GM21723 (cell line): ENCODE measurements at regions not wholly inside any gene's neighbourhood (a gene's known extent, or its start where the extent isn't known, plus 50 kb on each side); places are given as distances from the start of the nearest gene placed in this dataset.
"Not testable (repeated sequence)": the region's sequence is repeated elsewhere in the genome, so short reads cannot be mapped to it uniquely, and the experiment has no call there.

Experiments
- ATAC-seq: cut with Tn5 transposase; IDR thresholded peaks from one replicate; pipeline ENCODE4 v1.9.1; 2021; ENCODE audit warnings: mild to moderate bottlenecking, moderate library complexity; ENCODE audit not compliant: unreplicated experiment

DNA sequence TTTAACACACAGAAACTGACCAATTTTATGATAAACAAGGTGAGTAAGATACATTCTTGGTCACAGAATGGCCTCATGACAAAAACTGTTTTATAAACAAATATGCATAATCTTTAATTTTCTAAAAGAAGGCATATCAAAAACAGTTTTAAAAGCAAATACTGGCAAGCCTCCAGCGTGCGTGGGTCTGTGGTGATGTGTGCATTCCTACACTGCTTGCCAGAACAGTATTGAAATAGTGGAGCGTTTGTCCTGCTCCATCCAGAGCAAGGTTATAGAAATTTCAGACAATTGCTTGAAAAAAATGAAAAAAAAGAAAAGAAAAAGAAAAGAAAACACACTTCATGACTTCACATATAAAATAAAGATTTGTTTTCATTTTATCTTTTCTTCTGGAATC, 140.9 kb downstream of the MZT1 start:
- ATAC-seq: no peak

DNA sequence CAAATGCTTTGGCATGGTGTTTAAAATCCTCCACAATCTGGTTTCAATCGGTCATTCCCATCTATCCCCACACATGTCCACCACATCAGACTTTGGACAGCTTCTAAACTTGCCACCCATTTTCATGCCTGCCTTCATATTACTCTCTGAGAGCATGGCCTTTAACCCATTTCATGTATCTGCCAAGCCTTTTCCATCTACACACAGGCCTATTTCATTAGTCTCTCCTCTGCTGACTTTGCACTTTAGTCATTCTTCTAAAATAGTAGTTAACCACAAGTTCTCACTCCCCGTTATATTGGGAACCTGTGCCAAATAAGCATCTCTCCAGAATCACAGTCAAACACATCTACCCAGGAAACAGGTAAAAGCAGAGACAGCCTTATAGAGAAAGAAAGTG, 142.2 kb downstream of the MZT1 start:
- ATAC-seq: no peak

DNA sequence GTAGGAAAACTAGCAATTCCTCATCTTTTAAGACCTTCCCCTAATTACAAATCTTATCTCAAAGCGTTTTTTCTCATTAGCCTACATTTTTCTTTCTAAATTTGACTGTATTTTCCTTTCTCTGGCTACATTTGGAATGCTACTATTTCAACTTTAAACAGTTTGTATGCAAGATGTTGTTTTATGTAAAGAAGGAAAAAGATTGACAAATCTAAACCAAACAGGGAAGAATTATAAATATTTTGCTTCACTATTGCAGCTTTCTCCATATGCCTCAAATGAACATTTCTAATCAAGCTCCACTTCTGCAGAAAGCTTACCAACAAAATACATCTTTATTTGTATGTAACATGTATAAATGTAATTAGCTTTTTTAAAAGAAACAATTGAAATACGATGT, 156.2 kb downstream of the MZT1 start:
- no peak for ATAC-seq

DNA sequence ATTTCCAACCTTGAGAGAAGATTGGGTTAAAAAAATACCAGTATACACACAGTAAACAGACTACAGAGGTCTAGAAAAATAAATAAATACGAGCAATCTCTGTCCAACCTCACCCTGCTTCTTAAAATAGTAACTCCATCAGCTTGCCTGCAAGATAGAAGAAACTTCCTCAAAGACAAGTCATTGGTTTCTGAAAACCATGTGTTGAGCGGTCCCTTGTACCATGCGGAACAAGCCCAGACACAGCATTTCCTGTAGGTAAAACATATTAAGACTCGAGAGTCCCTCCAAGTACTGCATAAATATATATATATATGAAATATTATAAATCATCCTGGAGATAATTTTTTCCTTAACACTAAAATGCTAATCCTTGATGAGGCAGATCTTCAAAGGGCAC, 157.4 kb downstream of the MZT1 start:
- ATAC-seq: peak; percentile 71

DNA sequence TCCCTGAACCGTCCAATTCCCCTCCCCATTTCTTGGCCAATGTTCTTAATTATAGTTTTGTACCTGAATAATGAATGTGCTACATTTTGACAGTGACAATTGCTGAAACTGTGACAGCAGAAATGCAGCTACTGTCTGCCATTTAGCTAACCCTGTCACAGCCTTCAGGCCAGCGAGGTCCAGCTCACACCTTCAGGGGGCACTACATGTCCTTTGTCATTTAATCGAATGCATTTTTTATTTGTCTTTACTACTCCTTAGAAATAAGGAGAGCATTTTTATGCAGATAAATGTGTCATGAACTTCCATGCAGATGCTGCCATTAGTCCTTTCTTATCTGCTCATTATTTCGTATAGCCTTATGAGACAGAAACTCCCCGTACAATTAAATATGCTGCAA, 159.9 kb downstream of the MZT1 start:
- ATAC-seq: no peak

DNA sequence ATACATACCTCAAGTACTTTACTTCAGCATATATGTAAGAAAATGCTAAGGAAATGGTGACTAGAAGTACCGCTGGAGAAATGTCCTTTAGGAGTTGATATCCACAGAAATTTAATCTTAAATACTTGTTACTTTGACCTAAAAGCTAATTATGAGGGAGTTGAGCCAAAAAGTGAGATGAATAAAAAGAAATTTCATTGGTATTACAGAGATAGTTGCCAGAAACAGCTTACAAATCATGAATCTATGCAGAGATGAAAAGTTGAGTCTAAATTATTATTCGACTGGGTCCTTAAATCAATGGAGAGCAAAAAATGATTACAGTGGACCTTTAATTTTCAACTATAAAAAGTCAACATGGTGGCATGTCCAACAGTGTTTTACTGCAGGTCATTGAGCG, 160.9 kb downstream of the MZT1 start:
- no peak for ATAC-seq

DNA sequence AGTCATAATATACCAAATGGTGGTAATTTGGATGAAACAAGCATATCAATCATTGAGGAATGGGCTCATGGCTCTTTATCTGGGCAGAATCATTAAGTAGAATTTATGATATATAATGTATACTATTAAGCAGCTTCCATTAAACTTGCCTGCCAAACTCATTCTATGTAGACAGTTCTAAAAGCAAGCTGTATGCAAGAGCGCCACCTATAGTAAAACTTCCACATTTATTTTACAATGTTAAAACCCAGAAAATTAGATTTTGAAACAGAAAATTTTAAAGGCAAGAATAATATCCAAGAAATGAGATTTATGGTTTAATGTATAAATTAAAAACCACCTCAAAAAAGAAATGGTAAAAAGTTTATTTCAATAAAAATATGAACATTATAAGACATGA, 161.5 kb downstream of the MZT1 start:
- no peak for ATAC-seq

DNA sequence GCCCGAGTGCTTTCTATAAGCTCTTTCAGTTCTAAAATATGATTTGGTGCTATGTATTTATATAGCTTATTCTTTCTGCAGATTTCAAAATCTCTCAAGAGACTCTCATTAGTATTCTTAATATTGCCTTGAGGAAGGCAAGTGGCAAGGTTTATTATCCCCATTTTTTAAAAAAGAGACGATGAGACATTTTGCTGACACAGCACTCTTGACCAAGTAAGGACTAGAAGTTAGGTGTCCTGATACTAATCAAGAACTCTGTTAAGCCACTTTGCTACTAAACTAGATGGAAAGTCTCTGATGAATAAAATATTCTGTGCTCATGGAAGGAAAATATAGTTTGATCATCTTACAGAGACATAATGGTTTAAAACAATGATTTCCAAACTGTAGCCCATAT, 164.7 kb downstream of the MZT1 start:
- ATAC-seq: no peak

DNA sequence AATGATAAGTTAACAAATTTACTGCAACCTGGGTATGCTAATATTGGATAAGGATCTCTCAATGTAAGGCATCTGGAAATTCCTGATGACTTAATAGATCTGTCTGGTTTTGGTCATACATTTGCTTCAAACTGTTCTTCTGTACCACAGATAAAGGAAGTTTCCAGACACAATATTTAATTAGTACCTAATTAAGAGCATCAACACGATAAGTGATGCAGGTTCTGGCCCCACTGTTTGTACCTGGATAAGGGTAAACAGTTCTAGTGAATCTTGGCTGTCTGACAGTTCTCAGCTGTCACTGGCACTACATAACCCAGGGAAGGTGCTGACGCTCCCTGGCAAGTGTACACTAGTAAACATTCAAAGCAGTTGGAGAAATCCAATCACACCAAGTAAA, 165.6 kb downstream of the MZT1 start:
- ATAC-seq: no peak

DNA sequence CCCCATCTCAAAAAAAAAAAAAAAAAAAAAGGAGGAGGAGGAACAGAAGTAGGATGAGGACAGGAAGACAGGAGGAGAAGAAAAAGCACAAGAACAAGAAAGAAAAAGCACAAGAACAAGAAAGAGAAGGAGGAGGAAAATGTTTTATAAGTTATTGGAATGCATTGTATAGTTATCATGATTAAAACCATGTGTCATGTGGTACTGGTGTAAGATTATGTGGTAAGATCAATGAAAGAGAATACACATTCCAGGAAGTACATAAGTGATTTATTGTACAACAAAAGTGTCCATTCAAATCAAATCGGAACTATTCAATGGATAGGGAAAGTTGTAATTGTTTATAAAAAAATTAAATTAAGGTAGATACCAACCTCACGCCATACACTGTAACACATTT, 167.7 kb downstream of the MZT1 start:
- no peak for ATAC-seq

DNA sequence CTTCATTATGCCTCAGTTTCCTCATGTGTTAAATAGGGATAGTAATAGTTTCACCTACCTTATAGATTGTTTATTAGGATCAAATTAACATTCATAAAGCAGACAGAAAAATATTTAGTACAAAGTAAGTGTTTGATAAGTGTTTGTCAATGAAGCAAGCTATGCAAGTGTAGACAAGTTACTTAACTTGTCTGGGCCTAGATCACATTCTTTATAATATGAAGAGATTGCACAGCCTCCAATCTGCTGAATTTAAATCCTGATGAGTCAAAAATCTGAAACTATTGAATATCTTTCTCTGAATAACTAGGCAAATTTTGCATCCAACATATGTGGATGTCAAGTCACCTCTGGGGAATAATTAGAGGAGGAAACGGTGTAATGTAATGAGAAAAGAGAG, 170.5 kb downstream of the MZT1 start:
- ATAC-seq: no peak

DNA sequence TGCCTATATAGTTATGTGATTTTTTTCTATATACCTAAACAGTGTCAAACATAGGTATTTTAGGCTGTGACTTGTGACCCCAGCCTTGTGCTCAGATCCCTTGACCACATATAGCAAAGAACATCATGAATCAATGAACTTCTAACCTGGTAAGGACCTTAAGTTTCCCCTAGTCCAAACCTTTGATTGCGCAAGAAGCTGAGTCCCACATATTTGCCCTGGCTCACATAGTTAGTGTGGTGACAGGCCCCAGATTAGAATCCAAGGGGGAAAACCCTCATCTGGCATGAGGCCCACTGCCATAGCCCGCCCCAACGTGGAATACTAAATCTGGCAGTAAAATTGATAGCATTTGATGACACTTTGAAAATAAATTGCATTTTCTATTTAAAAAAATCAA, 171.8 kb downstream of the MZT1 start:
- no peak for ATAC-seq

DNA sequence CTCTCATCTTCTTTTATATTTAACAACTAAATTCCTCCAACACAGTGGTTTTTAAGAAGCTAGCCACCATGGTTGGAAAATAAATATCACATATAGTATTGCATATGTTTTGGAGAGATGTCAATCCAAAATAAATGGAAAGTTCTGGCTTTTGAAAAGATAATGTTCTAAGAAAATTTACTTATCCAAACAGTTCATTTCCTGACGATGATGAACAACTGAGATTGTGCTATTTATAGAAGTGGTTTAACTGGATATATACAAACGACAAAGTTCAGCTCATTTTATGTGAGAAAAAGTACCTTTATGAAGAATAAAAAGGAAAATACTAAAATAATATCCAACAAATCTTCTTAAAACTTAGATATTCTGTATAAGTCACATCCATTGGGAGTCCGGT, 174.7 kb downstream of the MZT1 start:
- ATAC-seq: no peak

DNA sequence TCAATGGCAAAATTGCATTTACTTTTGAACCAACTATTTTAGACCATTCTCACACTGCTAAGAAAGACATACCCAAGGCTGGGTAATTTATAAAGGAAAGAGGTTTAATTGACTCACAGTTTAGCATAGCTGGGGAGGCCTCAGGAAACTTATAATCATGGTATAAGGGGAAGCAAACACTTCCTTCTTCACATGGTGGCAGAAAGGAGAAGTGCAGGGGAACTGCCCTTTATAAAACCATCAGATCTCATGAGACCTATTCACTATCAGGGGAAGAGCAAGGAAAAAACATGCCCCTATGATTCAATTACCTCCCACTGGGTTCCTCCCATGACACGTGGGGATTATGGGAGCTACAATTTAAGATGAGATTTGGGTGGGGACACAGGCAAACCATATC, 181.5 kb downstream of the MZT1 start:
- ATAC-seq: not testable (repeated sequence)

DNA sequence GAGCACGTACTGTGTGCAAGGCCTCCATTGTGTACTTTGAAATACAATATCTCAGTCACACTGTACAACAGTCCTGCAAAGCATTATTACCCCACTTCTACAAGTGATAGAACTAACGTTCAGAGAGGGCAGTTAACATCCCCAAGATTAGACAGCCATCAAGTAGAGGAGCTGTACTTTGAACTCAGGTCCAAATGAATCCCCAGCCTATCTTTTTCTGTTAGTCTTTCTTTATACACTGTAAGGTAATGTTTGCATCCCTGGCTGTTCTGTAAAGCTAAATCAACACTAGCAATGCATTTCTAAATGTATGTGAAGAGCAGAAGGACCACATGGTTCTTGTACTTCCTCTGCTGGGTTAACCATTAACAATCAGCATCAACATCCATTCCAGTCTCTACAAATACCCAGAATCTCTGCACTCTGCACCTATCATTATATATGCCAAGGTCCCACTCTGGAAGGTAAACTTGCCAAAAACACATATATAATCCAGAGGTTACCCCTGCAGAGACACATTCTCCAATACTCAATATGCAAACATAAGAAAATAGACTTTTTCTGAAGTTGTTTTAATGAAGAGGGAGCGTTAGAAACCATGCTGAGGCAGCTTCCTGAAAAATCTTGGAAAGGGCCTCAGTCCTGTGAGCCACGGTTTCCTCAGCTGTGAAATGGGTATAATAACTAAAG, 182.3 kb downstream of the MZT1 start:
- no peak for ATAC-seq

DNA sequence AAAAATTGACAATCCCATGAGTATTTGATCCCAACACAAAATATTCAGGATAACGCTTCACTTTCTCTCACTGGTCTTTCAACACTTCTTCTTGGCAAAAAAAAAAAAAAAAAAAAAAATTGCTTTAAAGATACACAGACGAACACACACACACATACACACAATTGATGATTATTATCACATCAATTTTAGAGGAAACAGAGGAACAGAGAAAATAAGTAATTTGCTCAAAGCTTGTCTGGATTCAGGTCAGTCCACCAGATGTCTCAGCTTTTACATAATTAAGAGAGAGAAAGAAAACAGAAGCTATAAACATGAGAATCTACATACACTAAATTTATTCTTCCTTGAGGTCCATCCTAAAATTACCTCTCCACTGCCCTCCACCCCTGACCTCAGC, 183.4 kb downstream of the MZT1 start:
- no peak for ATAC-seq

DNA sequence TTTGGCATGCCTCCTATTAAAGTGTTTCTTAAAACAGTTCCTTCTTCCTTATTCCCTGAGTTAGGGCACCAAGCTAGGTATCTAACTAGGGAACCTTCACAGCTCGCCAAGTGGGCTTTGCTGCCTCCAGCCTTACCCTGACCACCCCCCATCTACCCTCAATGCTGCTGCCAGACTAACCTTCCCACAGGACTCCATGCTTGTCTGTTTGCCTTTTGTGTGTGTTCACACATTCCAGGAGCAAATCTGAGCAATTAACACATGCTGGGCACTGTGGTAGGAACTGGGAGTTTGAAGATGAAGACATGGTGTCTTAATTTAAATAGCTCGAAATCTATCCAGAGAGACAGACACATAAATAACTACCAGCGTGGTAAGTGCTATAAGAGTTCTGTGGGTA, 185.2 kb downstream of the MZT1 start:
- no peak for ATAC-seq

DNA sequence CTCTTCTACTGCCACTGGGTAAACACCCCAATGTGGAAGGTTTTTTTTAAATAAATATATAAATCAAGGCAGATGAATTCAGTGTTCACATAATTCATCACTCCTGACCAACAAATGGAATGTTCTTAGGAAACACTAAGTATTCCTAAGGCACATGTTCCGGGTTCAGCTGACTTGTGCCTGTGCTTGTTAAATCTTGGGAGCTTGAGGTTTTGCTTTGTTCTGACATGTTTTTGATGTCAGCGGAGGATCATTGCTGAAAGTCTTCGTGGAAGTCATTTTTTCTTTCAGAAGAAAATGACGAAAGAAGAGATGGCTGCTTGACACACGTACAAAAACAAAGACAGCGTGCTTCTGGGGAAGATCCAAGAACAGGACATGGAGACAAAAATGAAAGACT, 185.8 kb downstream of the MZT1 start:
- no peak for ATAC-seq

DNA sequence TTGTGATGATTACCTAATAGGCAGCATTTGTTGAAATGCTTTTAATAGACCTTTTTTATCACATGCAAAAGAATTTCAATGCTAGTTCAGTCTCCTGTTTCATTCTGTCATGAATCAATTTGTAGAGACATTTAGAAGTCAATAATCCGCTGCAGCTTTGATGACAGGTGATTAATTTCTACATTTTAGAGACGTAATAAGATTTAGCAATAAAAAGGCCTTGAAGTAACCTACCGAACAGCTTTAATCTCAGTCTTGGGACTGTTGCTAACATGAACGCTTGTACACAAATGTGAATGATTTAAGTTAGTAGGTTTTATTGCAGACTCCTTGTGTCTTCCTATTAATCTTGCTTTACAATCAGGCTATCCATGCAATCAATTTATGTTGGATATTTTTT, 186.5 kb downstream of the MZT1 start:
- ATAC-seq: no peak

DNA sequence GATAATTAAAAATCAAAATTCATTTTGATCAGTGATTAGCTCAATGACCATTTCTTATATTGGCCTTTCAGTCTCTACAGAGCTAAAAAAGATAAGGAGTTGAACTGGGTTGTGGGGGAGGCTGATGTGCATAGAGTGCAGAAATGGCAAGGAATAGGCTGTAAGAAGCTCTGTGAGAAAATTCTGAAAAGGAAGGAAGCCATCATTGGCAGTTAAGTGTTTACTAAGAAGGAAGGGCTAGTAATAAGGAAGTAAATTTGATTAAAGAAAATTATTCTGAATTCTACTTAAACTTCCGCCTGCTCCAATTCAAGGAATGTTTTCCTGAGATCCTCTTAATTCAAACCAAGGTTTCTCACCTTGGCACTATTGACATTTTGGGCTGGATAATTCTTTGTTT, 187.5 kb downstream of the MZT1 start:
- no peak for ATAC-seq

DNA sequence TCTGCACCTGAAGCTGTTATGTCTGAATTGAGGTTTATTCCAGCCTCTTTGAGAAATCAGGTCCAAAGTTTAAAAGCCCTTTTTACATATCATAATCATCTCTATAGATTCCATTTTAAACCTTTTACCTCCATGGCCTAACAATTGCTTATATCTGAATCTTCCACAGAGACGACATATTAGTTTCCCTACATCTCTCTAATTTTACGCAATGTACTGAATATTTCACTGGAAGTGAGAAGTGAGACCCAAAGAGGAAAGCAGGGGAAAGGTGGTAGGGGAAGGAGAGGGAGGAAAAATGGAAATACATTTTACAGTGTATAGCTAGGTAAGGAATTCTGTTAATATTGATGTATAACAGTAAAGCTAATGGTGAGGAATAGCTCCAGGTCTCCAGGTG, 189.6 kb downstream of the MZT1 start:
- ATAC-seq: no peak

DNA sequence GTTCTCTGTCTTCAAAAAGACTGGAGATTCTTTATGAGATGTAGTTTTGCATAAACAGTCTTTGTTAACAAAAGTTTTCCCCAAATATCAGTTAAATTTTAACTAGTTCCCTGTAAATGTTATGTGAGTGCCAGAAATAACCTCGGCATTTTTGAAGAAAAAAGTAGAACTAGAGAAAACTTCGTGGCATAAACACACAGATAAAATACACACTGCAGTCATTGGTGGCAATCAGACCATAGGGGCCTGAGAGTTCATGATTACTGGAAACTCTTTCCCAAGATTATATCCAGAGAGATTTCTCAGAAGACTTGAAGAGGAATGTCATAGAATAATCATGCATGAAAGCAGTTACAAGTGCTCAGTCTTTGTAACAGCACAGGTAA, 190.0 kb downstream of the MZT1 start:
- no peak for ATAC-seq

DNA sequence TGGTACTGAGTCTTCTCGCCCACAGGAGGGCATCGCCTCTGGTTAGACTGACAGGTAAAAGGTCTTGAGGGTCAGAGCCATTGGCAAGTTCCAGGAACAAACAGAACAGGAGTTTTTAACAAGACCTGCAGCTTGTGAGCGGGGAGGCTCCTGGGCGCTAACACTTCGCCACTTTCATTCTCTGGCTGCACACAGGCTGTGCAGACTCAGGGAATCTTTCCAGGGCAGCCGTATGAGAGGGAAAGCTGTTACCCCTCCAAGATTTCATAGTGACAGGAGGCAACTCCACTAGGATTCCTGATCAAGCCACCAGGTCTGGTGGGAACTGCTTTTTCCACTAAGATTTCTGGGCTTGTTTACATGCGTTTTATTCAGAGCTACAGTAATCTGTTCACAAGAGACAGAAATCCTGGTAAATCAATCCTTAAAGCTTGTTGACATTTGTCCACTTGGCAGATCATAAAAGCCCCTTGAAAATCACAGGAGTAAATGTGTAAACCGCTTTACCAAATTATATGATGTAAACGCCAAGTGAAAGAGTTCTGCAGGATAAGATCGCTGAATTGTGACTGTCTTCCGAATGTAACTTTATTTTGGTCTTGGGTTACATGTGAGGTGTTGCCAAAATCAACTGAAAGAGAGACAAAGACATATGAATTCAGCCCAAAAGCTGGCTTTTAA, 190.6 kb downstream of the MZT1 start:
- no peak for ATAC-seq
